ENCODE measurements at regions not wholly inside any gene's neighbourhood (a gene's known extent, or its start where the extent isn't known, plus 50 kb on each side); places are given as distances from the start of the nearest gene placed in this dataset.

DNA sequence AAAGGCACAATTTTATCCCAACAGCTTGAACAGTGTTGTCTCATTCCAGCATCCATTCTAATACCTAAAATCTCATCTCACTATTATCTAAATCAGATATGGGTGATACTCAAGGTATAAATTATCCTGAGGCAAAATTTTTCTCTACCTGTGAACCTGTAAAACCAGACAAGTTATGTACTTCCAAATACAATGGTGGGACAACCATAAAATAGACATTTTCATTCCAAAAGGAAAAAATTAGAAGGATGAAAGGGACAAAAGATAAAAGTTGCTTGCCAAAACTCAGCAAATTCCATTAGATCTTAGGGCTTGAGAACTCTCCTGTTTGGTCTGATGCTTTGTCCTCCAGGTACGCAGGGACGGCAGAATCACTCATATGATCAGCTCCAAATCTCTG lies 650.5 kb downstream of the ADGRL2 start:
- TF ChIP-seq, protein P1, sequence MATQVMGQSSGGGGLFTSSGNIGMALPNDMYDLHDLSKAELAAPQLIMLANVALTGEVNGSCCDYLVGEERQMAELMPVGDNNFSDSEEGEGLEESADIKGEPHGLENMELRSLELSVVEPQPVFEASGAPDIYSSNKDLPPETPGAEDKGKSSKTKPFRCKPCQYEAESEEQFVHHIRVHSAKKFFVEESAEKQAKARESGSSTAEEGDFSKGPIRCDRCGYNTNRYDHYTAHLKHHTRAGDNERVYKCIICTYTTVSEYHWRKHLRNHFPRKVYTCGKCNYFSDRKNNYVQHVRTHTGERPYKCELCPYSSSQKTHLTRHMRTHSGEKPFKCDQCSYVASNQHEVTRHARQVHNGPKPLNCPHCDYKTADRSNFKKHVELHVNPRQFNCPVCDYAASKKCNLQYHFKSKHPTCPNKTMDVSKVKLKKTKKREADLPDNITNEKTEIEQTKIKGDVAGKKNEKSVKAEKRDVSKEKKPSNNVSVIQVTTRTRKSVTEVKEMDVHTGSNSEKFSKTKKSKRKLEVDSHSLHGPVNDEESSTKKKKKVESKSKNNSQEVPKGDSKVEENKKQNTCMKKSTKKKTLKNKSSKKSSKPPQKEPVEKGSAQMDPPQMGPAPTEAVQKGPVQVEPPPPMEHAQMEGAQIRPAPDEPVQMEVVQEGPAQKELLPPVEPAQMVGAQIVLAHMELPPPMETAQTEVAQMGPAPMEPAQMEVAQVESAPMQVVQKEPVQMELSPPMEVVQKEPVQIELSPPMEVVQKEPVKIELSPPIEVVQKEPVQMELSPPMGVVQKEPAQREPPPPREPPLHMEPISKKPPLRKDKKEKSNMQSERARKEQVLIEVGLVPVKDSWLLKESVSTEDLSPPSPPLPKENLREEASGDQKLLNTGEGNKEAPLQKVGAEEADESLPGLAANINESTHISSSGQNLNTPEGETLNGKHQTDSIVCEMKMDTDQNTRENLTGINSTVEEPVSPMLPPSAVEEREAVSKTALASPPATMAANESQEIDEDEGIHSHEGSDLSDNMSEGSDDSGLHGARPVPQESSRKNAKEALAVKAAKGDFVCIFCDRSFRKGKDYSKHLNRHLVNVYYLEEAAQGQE (IDR thresholded peaks at IDR 0.05; ENCODE audit: low read depth) = no peak
- no peak for TF ChIP-seq YY1 (IDR thresholded peaks at IDR 0.05; ENCODE audit: low read depth)
- TF ChIP-seq CEBPB (IDR thresholded peaks at IDR 0.05) = no peak
- no peak for TF ChIP-seq RAD21 (IDR thresholded peaks at IDR 0.05; ENCODE audit: low read depth)
- no peak for TF ChIP-seq TCF12 (IDR thresholded peaks at IDR 0.05; ENCODE audit: low read depth)
- no peak for TF ChIP-seq TAF1 (IDR thresholded peaks at IDR 0.05; ENCODE audit: low read depth)
- TF ChIP-seq, protein P2, sequence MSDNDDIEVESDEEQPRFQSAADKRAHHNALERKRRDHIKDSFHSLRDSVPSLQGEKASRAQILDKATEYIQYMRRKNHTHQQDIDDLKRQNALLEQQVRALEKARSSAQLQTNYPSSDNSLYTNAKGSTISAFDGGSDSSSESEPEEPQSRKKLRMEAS (IDR thresholded peaks at IDR 0.05) = no peak
- TF ChIP-seq, protein P3, sequence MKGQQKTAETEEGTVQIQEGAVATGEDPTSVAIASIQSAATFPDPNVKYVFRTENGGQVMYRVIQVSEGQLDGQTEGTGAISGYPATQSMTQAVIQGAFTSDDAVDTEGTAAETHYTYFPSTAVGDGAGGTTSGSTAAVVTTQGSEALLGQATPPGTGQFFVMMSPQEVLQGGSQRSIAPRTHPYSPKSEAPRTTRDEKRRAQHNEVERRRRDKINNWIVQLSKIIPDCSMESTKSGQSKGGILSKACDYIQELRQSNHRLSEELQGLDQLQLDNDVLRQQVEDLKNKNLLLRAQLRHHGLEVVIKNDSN (IDR thresholded peaks at IDR 0.05) = no peak

All from Ishikawa (cell line).